IMR-90 (cell line): ENCODE measurements at regions not wholly inside any gene's neighbourhood (a gene's known extent, or its start where the extent isn't known, plus 50 kb on each side); places are given as distances from the start of the nearest gene placed in this dataset.

ENCODE experiments used
- ATAC-seq: fragments of 200-7000 bp; cut with Tn5 transposase; 2 replicates; pipeline ENCODE4 v1.9.1; 2020; ENCODE audit warnings: low read depth, mild to moderate bottlenecking, moderate library complexity
- BruUV-seq: library from RNA; stranded (reverse); fragments of 400-500 nt; replicated peaks from 2 replicates; lab custom pipeline; 2021; lab: Mats Ljungman, UMichigan
- CTCF ChIA-PET: fragments of 300-600 bp; formaldehyde crosslinking; extraction: SDS; loops from one replicate; lab custom pipeline; 2021; ENCODE audit warnings: antibody characterized with exemption; lab: Yijun Ruan, JAX
- POLR2A ChIA-PET: fragments of 300-600 bp; sonication (Branson Sonifier 250); formaldehyde crosslinking; loops from one replicate; lab custom pipeline; 2022; ENCODE audit warnings: antibody characterized with exemption; ENCODE audit not compliant: unreplicated experiment; lab: Charles Lee
- DNase-seq: peaks from one replicate; pipeline ENCODE4 v3.0.0; 2013
- H2AFZ ChIP-seq: replicated peaks from 2 replicates; pipeline ENCODE3; 2013; ENCODE audit warnings: low read length, mild to moderate bottlenecking; ENCODE audit not compliant: poor library complexity
- H2AK5ac ChIP-seq: 2 replicates; pipeline ENCODE4 v1.6.1; 2013; ENCODE audit warnings: low read depth, low read length, inconsistent platforms
- H2AK9ac ChIP-seq: replicated peaks from 2 replicates; pipeline ENCODE3; 2013; ENCODE audit warnings: mild to moderate bottlenecking, low read depth, low read length, moderate library complexity; ENCODE audit not compliant: poor library complexity
- H2BK120ac ChIP-seq: 2 replicates; pipeline ENCODE4 v1.6.1; 2013; ENCODE audit warnings: low read depth, low read length, inconsistent platforms
- H2BK15ac ChIP-seq: 3 replicates; pipeline ENCODE4 v1.6.1; 2013; ENCODE audit warnings: low read depth, low read length, inconsistent platforms
- H2BK20ac ChIP-seq: 2 replicates; pipeline ENCODE4 v1.6.1; 2013; ENCODE audit warnings: low read depth, mild to moderate bottlenecking, inconsistent platforms, low read length, moderate library complexity
- H2BK5ac ChIP-seq: 2 replicates; pipeline ENCODE4 v1.6.1; 2013; ENCODE audit warnings: mild to moderate bottlenecking, low read depth, low read length, inconsistent platforms; ENCODE audit not compliant: poor library complexity, severe bottlenecking
- H3K14ac ChIP-seq: replicated peaks from 2 replicates; pipeline ENCODE4 v1.6.1; 2013; ENCODE audit warnings: low read depth, low read length, inconsistent platforms
- H3K18ac ChIP-seq: 2 replicates; pipeline ENCODE4 v1.6.1; 2013; ENCODE audit warnings: low read depth, low read length, control low read depth
- H3K23ac ChIP-seq: 2 replicates; pipeline ENCODE4 v1.6.1; 2013; ENCODE audit warnings: low read depth, low read length, inconsistent platforms
- H3K27ac ChIP-seq: 2 replicates; pipeline ENCODE4 v1.5.1; 2013; ENCODE audit warnings: mild to moderate bottlenecking, control low read depth, low read length; ENCODE audit not compliant: insufficient read depth
- H3K27me3 ChIP-seq: 2 replicates; pipeline ENCODE4 v1.6.1; 2013; ENCODE audit warnings: low read length; ENCODE audit not compliant: control insufficient read depth, insufficient read depth
- H3K36me3 ChIP-seq: 2 replicates; pipeline ENCODE4 v1.6.1; 2013; ENCODE audit warnings: low read length, mixed read lengths; ENCODE audit not compliant: control insufficient read depth, insufficient read depth
- H3K4ac ChIP-seq: 2 replicates; pipeline ENCODE4 v1.6.1; 2013; ENCODE audit warnings: low read depth, low read length, inconsistent platforms
- H3K4me1 ChIP-seq: 2 replicates; pipeline ENCODE4 v1.6.1; 2013; ENCODE audit warnings: low read length, mixed read lengths; ENCODE audit not compliant: control insufficient read depth, insufficient read depth
- H3K4me2 ChIP-seq: 2 replicates; pipeline ENCODE4 v1.6.1; 2013; ENCODE audit warnings: low read depth, mild to moderate bottlenecking, control low read depth, low read length, moderate library complexity
- H3K4me3 ChIP-seq: 2 replicates; pipeline ENCODE4 v1.5.1; 2013; ENCODE audit warnings: low read depth, mild to moderate bottlenecking, control low read depth, low read length, moderate library complexity; ENCODE audit not compliant: insufficient read depth
- H3K56ac ChIP-seq: 2 replicates; pipeline ENCODE4 v1.6.1; 2013; ENCODE audit warnings: low read length, inconsistent platforms; ENCODE audit not compliant: insufficient read depth; ENCODE audit errors: extremely low read depth
- H3K79me1 ChIP-seq, 2 experiments: 2 replicates each; pipeline ENCODE4 v1.6.1; 2013; ENCODE audit warnings: low read length in 2 of 2, inconsistent platforms in 1 of 2, low read depth in 1 of 2
- H3K9ac ChIP-seq: 2 replicates; pipeline ENCODE4 v1.6.1; 2013; ENCODE audit warnings: low read depth, low read length, control low read depth
- H3K9me1 ChIP-seq: 2 replicates; pipeline ENCODE4 v1.6.1; 2013; ENCODE audit warnings: low read length, inconsistent platforms; ENCODE audit not compliant: insufficient read depth
- H3K9me3 ChIP-seq: 2 replicates; pipeline ENCODE4 v1.6.1; 2013; ENCODE audit warnings: low read length; ENCODE audit not compliant: control insufficient read depth, insufficient read depth
- H4K20me1 ChIP-seq: 2 replicates; pipeline ENCODE4 v1.6.1; 2013; ENCODE audit warnings: low read length, inconsistent platforms; ENCODE audit not compliant: insufficient read depth
- H4K5ac ChIP-seq: 2 replicates; pipeline ENCODE4 v1.6.1; 2013; ENCODE audit warnings: mild to moderate bottlenecking, low read depth, low read length, control low read depth
- H4K8ac ChIP-seq, 2 experiments: 2 replicates each; pipeline ENCODE4 v1.6.1; 2013; ENCODE audit warnings: low read depth in 2 of 2, low read length in 2 of 2, control low read depth in 1 of 2, inconsistent platforms in 1 of 2
- H4K91ac ChIP-seq: 2 replicates; pipeline ENCODE4 v1.6.1; 2013; ENCODE audit warnings: low read depth, low read length, inconsistent platforms; ENCODE audit not compliant: insufficient read depth
- CHD1 ChIP-seq: IDR thresholded peaks from 2 replicates; pipeline ENCODE4 v1.6.1; 2012; ENCODE audit warnings: low read depth, low read length, improper control_type of control experiment
- CTCF ChIP-seq: conservative IDR thresholded peaks from 2 replicates; pipeline ENCODE4 v1.5.1; 2012; ENCODE audit warnings: mild to moderate bottlenecking, low read depth, low read length, improper control_type of control experiment
- RCOR1 ChIP-seq: IDR thresholded peaks from 2 replicates; pipeline ENCODE4 v1.6.1; 2012; ENCODE audit warnings: mild to moderate bottlenecking, low read length, improper control_type of control experiment; ENCODE audit not compliant: insufficient replicate concordance
- WGBS, 2 experiments: methylation state at CpG; one replicate each; pipeline versions ENCODE4 v1.1.5 to v1.1.7; 2013; ENCODE audit warnings: missing lambda C conversion rate in 2 of 2; ENCODE audit not compliant: insufficient read length in 1 of 2; ENCODE audit errors: extremely low coverage in 2 of 2; 5-methylcytosine and 5-hydroxymethylcytosine counted together
- dilution Hi-C: fragments of 300-500 bp; cut with HindIII; formaldehyde crosslinking; loops from one replicate; pipeline ENCODE4 v1.14.3; 2018; ENCODE audit warnings: low sequenced_read_pairs; ENCODE audit not compliant: unreplicated experiment
- in situ Hi-C: fragments of 300-500 bp; cut with MboI; formaldehyde crosslinking; loops from 3 replicates; pipeline ENCODE4 v1.14.3; 2019; ENCODE audit warnings: low sequenced_read_pairs, inconsistent platforms, mixed read lengths
- intact Hi-C: fragments of 100-400 bp; cut with micrococcal nuclease; formaldehyde crosslinking; loops from 2 replicates; pipeline ENCODE4 v1.10.0; 2022

DNA sequence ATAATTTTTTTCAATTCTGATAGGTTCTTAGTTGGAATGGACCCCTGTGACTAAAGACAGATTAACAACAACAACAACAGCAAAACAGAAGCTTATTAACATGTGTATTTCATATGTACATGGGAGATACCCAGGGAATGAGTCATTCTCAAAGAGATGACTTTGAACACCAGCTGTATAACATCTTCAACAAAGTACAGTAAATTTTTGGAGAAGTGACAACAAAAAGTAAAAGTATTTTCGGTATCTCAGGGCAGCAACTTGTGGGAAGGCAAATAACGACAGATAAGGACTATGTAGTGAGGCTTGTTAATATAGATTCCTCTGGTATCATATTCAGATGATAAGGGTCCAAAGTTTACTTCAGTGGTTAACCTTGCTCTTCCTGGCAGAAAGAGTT is 573.4 kb upstream of the RAG2 start:
- Histone ChIP-seq H2BK15ac (no peak overlapping the region), H4K5ac (no peak overlapping the region), H2AK9ac (no peak overlapping the region), H2AFZ (no peak overlapping the region), H4K20me1 (no peaks in the 10 kb centered on the region), H3K36me3 (no peaks in the 10 kb centered on the region), H3K9ac (no peak overlapping the region), H3K4me2 (no peak overlapping the region), H4K8ac (no peak overlapping the region), H3K4ac (no peak overlapping the region), H3K14ac (no peak overlapping the region), H2BK5ac (no peak overlapping the region), H3K79me1 (no peaks in the 10 kb centered on the region), H3K56ac (no peak overlapping the region), H2BK120ac (no peak overlapping the region), H3K23ac (no peak overlapping the region), H2BK20ac (no peak overlapping the region), H3K18ac (no peak overlapping the region), H3K4me1 (no peaks in the 10 kb centered on the region), H3K9me1 (no peaks in the 10 kb centered on the region), H3K9me3 (no peaks in the 10 kb centered on the region; the same call in 1 of the 2 replicates), H3K4me3 (no peak overlapping the region), H3K27me3 (no peaks in the 10 kb centered on the region), H2AK5ac (no peak overlapping the region), H3K27ac (no peak overlapping the region), H4K91ac (no peak overlapping the region)
- POLR2A ChIA-PET: no interaction called here
- CTCF ChIA-PET: no interaction called here
- no peak for ATAC-seq
- DNase-seq: no peak
- intact Hi-C loops (no loop called here), in situ Hi-C loops (no loop called here), dilution Hi-C loops (no loop called here)
- no CpG with 5 or more reads among the region's 2 CpGs for WGBS, 2 experiments
- TF ChIP-seq CHD1 (no peak), CTCF (no peak), RCOR1 (no peak)
- no TSS peak for BruUV-seq
